PC-9 (cell line): ENCODE measurements at regions not wholly inside any gene's neighbourhood (a gene's known extent, or its start where the extent isn't known, plus 50 kb on each side); places are given as distances from the start of the nearest gene placed in this dataset.
"Not testable (repeated sequence)": the region's sequence is repeated elsewhere in the genome, so short reads cannot be mapped to it uniquely, and the experiment has no call there.

Experiments used
- CTCF ChIP-seq: fragments of 200-600 bp; sonication (generic); conservative IDR thresholded peaks from 2 replicates; pipeline ENCODE4 v1.6.1; 2017; ENCODE audit warnings: mixed run types, antibody characterized with exemption, mild to moderate bottlenecking, moderate library complexity
- EZH2 ChIP-seq: fragments of 200-600 bp; sonication (generic); IDR thresholded peaks from 2 replicates; pipeline ENCODE4 v1.8.0; 2017; ENCODE audit warnings: antibody characterized with exemption, low read depth

- not testable (repeated sequence) for TF ChIP-seq CTCF, EZH2
These were observed 248.4 kb upstream of the KCNG1 start for GRCh38 chr20:51271289-51271688.
